Smooth muscle cell (in vitro differentiated cells): ENCODE measurements at regions not wholly inside any gene's neighbourhood (a gene's known extent, or its start where the extent isn't known, plus 50 kb on each side); places are given as distances from the start of the nearest gene placed in this dataset.

ENCODE experiments used
- DNase-seq: peaks from one replicate; lab custom pipeline; 2025; ENCODE audit not compliant: unreplicated experiment; lab: John Stamatoyannopoulos, UW
- H2AFZ ChIP-seq: fragments of 200-600 bp; sonication (generic); 2 replicates; pipeline ENCODE4 v1.6.0; 2016; ENCODE audit warnings: antibody characterized with exemption, low read depth, mild to moderate bottlenecking
- H3F3A ChIP-seq: fragments of 200-600 bp; sonication (generic); 2 replicates; pipeline ENCODE4 v1.6.0; 2017; ENCODE audit warnings: antibody characterized with exemption, low read depth
- H3K27ac ChIP-seq: fragments of 200-600 bp; sonication (generic); 2 replicates; pipeline ENCODE4 v1.5.1; 2016; ENCODE audit warnings: low read depth, mild to moderate bottlenecking
- H3K27me3 ChIP-seq: fragments of 200-600 bp; sonication (generic); 2 replicates; pipeline ENCODE4 v1.6.1; 2016; ENCODE audit warnings: low read depth, mild to moderate bottlenecking
- H3K36me3 ChIP-seq: fragments of 200-600 bp; sonication (generic); 2 replicates; pipeline ENCODE4 v1.5.1; 2016; ENCODE audit warnings: low read depth
- H3K4me1 ChIP-seq: fragments of 200-600 bp; sonication (generic); 2 replicates; pipeline ENCODE4 v1.5.1; 2016; ENCODE audit warnings: low read depth
- H3K4me2 ChIP-seq: fragments of 200-600 bp; sonication (generic); 2 replicates; pipeline ENCODE4 v1.6.0; 2016; ENCODE audit warnings: mild to moderate bottlenecking
- H3K4me3 ChIP-seq: fragments of 200-600 bp; sonication (generic); 2 replicates; pipeline ENCODE4 v1.5.1; 2016; ENCODE audit warnings: mild to moderate bottlenecking
- H3K79me2 ChIP-seq: fragments of 200-600 bp; sonication (generic); 2 replicates; pipeline ENCODE4 v1.6.0; 2016; ENCODE audit warnings: low read depth, mild to moderate bottlenecking
- H3K9ac ChIP-seq: fragments of 200-600 bp; sonication (generic); 2 replicates; pipeline ENCODE4 v1.6.0; 2016; ENCODE audit warnings: low read depth
- H3K9me3 ChIP-seq: fragments of 200-600 bp; sonication (generic); replicated peaks from 2 replicates; pipeline ENCODE4 v1.5.1; 2016; ENCODE audit warnings: low read depth
- H4K20me1 ChIP-seq: fragments of 200-600 bp; sonication (generic); 2 replicates; pipeline ENCODE4 v1.6.0; 2016; ENCODE audit warnings: low read depth
- WGBS: methylation state at CpG from one replicate; pipeline ENCODE4 v1.1.7; 2016; ENCODE audit warnings: low lambda C conversion rate; 5-methylcytosine and 5-hydroxymethylcytosine counted together
- TF ChIP-seq, protein P1 (sequence below): fragments of 200-600 bp; sonication (generic); IDR thresholded peaks from 2 replicates; pipeline ENCODE4 v1.5.1; 2017; ENCODE audit warnings: borderline replicate concordance, mild to moderate bottlenecking, antibody characterized with exemption; ENCODE audit not compliant: insufficient read depth, poor library complexity, severe bottlenecking

- 90% methylated on average over 2 of the region's 2 CpGs for WGBS
- H3K27ac ChIP-seq: no peak overlapping the region
Measured at GRCh38 chr5:144873076-144873475, 702.4 kb downstream of the KCTD16 start.

DNA sequence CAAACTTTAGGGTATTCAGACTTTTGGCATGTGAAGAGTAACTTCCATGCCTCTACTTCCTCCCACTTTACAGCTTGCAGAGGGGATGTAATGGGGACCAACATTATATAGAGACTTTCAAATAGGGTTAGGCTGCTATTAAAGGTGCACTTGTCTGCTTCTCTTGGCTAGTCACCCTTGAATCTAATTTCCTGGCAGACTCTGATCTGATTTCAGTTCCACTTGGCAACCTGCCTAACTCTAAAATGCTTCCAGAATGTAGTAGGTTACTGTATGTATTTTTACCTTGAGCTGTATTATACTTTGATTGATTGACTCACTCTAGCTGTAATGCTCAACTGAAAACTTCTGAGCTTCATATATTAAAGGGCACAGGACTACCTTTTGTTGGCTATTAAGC, 693.4 kb downstream of the KCTD16 start:
- Histone ChIP-seq H3F3A (no peaks in the 10 kb centered on the region), H3K36me3 (no peaks in the 10 kb centered on the region), H3K27ac (no peak overlapping the region), H3K4me1 (no peaks in the 10 kb centered on the region), H2AFZ (no peak overlapping the region), H3K9me3 (no peaks in the 10 kb centered on the region), H3K79me2 (no peaks in the 10 kb centered on the region), H3K9ac (no peak overlapping the region), H4K20me1 (no peaks in the 10 kb centered on the region), H3K4me2 (no peak overlapping the region), H3K27me3 (peaks cover 9% of the 10 kb centered on the region), H3K4me3 (no peak overlapping the region)
- no peak for DNase-seq
- TF ChIP-seq, protein P1, sequence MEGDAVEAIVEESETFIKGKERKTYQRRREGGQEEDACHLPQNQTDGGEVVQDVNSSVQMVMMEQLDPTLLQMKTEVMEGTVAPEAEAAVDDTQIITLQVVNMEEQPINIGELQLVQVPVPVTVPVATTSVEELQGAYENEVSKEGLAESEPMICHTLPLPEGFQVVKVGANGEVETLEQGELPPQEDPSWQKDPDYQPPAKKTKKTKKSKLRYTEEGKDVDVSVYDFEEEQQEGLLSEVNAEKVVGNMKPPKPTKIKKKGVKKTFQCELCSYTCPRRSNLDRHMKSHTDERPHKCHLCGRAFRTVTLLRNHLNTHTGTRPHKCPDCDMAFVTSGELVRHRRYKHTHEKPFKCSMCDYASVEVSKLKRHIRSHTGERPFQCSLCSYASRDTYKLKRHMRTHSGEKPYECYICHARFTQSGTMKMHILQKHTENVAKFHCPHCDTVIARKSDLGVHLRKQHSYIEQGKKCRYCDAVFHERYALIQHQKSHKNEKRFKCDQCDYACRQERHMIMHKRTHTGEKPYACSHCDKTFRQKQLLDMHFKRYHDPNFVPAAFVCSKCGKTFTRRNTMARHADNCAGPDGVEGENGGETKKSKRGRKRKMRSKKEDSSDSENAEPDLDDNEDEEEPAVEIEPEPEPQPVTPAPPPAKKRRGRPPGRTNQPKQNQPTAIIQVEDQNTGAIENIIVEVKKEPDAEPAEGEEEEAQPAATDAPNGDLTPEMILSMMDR: no peak

More at GRCh38 chr5:144873076-144873475, 702.4 kb downstream of the KCTD16 start:
- Histone ChIP-seq H2AFZ (no peak overlapping the region), H3K36me3 (no peaks in the 10 kb centered on the region), H3K4me3 (no peak overlapping the region), H3K79me2 (no peaks in the 10 kb centered on the region), H3K27me3 (no peaks in the 10 kb centered on the region), H3K4me2 (no peak overlapping the region), H3K4me1 (no peaks in the 10 kb centered on the region), H3K9ac (no peak overlapping the region), H3K9me3 (no peaks in the 10 kb centered on the region), H4K20me1 (no peaks in the 10 kb centered on the region), H3F3A (no peaks in the 10 kb centered on the region)
- TF ChIP-seq, protein P1: no peak
- DNase-seq: no peak

GRCh38 chr5:144857454-144857853, 686.8 kb downstream of the KCTD16 start:
- 59% methylated on average over 1 of the region's 1 CpG for WGBS
- Histone ChIP-seq H3K36me3 (no peaks in the 10 kb centered on the region), H3K9ac (no peak overlapping the region)

GRCh38 chr5:144844086-144844485, 673.4 kb downstream of the KCTD16 start:
- Histone ChIP-seq H3K27me3 (no peaks in the 10 kb centered on the region), H3K9ac (no peak overlapping the region), H3K36me3 (no peaks in the 10 kb centered on the region), H3K4me3 (no peak overlapping the region), H3K4me2 (no peak overlapping the region), H3K9me3 (no peaks in the 10 kb centered on the region), H3K4me1 (no peaks in the 10 kb centered on the region), H2AFZ (no peak overlapping the region), H4K20me1 (no peaks in the 10 kb centered on the region), H3K27ac (no peak overlapping the region), H3F3A (no peaks in the 10 kb centered on the region), H3K79me2 (no peaks in the 10 kb centered on the region)
- no peak for DNase-seq
- TF ChIP-seq, protein P1: no peak
- 94% methylated on average over 2 of the region's 2 CpGs for WGBS

More at GRCh38 chr5:144857454-144857853, 686.8 kb downstream of the KCTD16 start:
- Histone ChIP-seq H3K9me3 (no peaks in the 10 kb centered on the region), H4K20me1 (no peaks in the 10 kb centered on the region), H3K79me2 (no peaks in the 10 kb centered on the region), H3K4me1 (no peaks in the 10 kb centered on the region), H3K4me3 (no peak overlapping the region), H3K27ac (no peak overlapping the region), H3F3A (no peaks in the 10 kb centered on the region), H2AFZ (no peak overlapping the region), H3K4me2 (no peak overlapping the region), H3K27me3 (peaks cover 12% of the 10 kb centered on the region)
- TF ChIP-seq, protein P1: no peak
- DNase-seq: no peak
